Breast epithelium (tissue), 4 donors: ENCODE measurements at regions not wholly inside any gene's neighbourhood (a gene's known extent, or its start where the extent isn't known, plus 50 kb on each side); places are given as distances from the start of the nearest gene placed in this dataset.

Source experiments
- DNase-seq, 2 donors: peaks; one replicate each; pipeline ENCODE4 v3.0.0-alpha.2; 2019; ENCODE audit warnings: low spot score in 2 of 2
- H3K27ac ChIP-seq, 2 donors: fragments of 200-600 bp; sonication (generic) in 1 of 2; one replicate each; pipeline ENCODE4 v1.5.1; 2016 to 2019; ENCODE audit warnings: mild to moderate bottlenecking in 1 of 2
- H3K27me3 ChIP-seq, 2 donors: fragments of 200-600 bp; sonication (generic) in 1 of 2; one replicate each; pipeline versions ENCODE4 v1.5.1 to v1.6.0; 2017 to 2019; ENCODE audit warnings: control low read depth in 1 of 2, mild to moderate bottlenecking in 1 of 2
- H3K36me3 ChIP-seq: fragments of 200-600 bp; one replicate; pipeline ENCODE4 v1.5.1; 2019
- H3K4me1 ChIP-seq, 2 donors: fragments of 200-600 bp; sonication (generic); one replicate each; pipeline ENCODE4 v1.5.1; 2016 to 2019; ENCODE audit warnings: control low read depth in 1 of 2
- H3K4me3 ChIP-seq, 3 donors: fragments of 200-600 bp; sonication (generic); 1 replicate in 2 of 3; 2 replicates in 1 of 3; pipeline ENCODE4 v1.5.1; 2016 to 2019; ENCODE audit warnings: mild to moderate bottlenecking in 3 of 3, moderate library complexity in 2 of 3
- H3K9me3 ChIP-seq, 2 donors: fragments of 200-600 bp; sonication (generic) in 1 of 2; one replicate each; pipeline ENCODE4 v1.5.1; 2016 to 2019; ENCODE audit warnings: control low read depth in 1 of 2
- CTCF ChIP-seq, 3 donors: fragments of 450-650 bp; IDR thresholded peaks; one replicate each; pipeline ENCODE4 v1.5.1; 2016 to 2017; ENCODE audit warnings: antibody characterized with exemption in 3 of 3, mild to moderate bottlenecking in 3 of 3, moderate library complexity in 3 of 3
- POLR2A ChIP-seq: fragments of 450-650 bp; IDR thresholded peaks from one replicate; pipeline ENCODE4 v1.6.1; 2016; ENCODE audit warnings: antibody characterized with exemption, mild to moderate bottlenecking, moderate library complexity
- POLR2AphosphoS5 ChIP-seq, 3 donors: sonication (generic); formaldehyde crosslinking; IDR thresholded peaks; one replicate each; pipeline ENCODE4 v1.6.1; 2017; ENCODE audit warnings: antibody characterized with exemption in 3 of 3
- intact Hi-C: fragments of 100-400 bp; cut with DNase I; formaldehyde crosslinking; loops from one replicate; pipeline ENCODE4 v1.15.1; 2023; ENCODE audit warnings: low total_unique reads

- intact Hi-C loops, result no loop called here
- Histone ChIP-seq H3K4me1 (no peaks in the 10 kb centered on the region), H3K27me3 (no peaks in the 10 kb centered on the region), H3K4me3 (no peak overlapping the region), H3K9me3 (peaks cover 0 to 6% of the 10 kb centered on the region in 2 donors), H3K27ac (no peak overlapping the region), H3K36me3 (no peaks in the 10 kb centered on the region)
- DNase-seq, result no peak
- no peak for TF ChIP-seq POLR2AphosphoS5 (IDR thresholded peaks at IDR 0.05)
- TF ChIP-seq CTCF (IDR thresholded peaks at IDR 0.05), result no peak
- TF ChIP-seq POLR2A, result no peak
These were observed 678.3 kb upstream of the NRXN1 start for GRCh38 chr2:51710222-51710621.

- Histone ChIP-seq H3K27me3 (no peaks in the 10 kb centered on the region), H3K27ac (no peak overlapping the region), H3K4me3 (no peak overlapping the region), H3K36me3 (no peaks in the 10 kb centered on the region), H3K9me3 (no peaks in the 10 kb centered on the region), H3K4me1 (no peaks in the 10 kb centered on the region)
- intact Hi-C loops, result no loop called here
- DNase-seq, result no peak
- TF ChIP-seq CTCF (IDR thresholded peaks at IDR 0.05) (no peak), POLR2A (no peak), POLR2AphosphoS5 (IDR thresholded peaks at IDR 0.05) (no peak)
These were observed 675.7 kb upstream of the NRXN1 start for GRCh38 chr2:51707625-51708024.

GRCh38 chr2:51706220-51706619 is 674.3 kb upstream of the NRXN1 start:
- Histone ChIP-seq H3K27ac (no peak overlapping the region), H3K4me1 (no peaks in the 10 kb centered on the region), H3K4me3 (no peak overlapping the region), H3K36me3 (no peaks in the 10 kb centered on the region), H3K27me3 (no peaks in the 10 kb centered on the region), H3K9me3 (no peaks in the 10 kb centered on the region)
- TF ChIP-seq POLR2A (no peak), CTCF (IDR thresholded peaks at IDR 0.05) (no peak), POLR2AphosphoS5 (IDR thresholded peaks at IDR 0.05) (no peak)
- DNase-seq, result no peak
- intact Hi-C loops, result no loop called here

GRCh38 chr2:51705417-51705816 is 673.5 kb upstream of the NRXN1 start:
- Histone ChIP-seq H3K27me3 (no peaks in the 10 kb centered on the region), H3K4me3 (no peak overlapping the region), H3K36me3 (no peaks in the 10 kb centered on the region), H3K4me1 (no peaks in the 10 kb centered on the region), H3K9me3 (no peaks in the 10 kb centered on the region), H3K27ac (no peak overlapping the region)
- intact Hi-C loops, result no loop called here
- TF ChIP-seq CTCF (IDR thresholded peaks at IDR 0.05) (no peak), POLR2AphosphoS5 (IDR thresholded peaks at IDR 0.05) (no peak), POLR2A (no peak)
- DNase-seq, result no peak

- Histone ChIP-seq H3K9me3 (no peaks in the 10 kb centered on the region), H3K4me1 (no peaks in the 10 kb centered on the region), H3K27me3 (no peaks in the 10 kb centered on the region), H3K27ac (no peak overlapping the region), H3K36me3 (no peaks in the 10 kb centered on the region), H3K4me3 (no peak overlapping the region)
- DNase-seq, result no peak
- intact Hi-C loops, result no loop called here
- no peak for TF ChIP-seq CTCF (IDR thresholded peaks at IDR 0.05)
- no peak for TF ChIP-seq POLR2AphosphoS5 (IDR thresholded peaks at IDR 0.05)
- TF ChIP-seq POLR2A, result no peak
These were observed 666.1 kb upstream of the NRXN1 start for GRCh38 chr2:51698021-51698420.
